Prostate gland (tissue), 2 donors: ENCODE measurements at regions not wholly inside any gene's neighbourhood (a gene's known extent, or its start where the extent isn't known, plus 50 kb on each side); places are given as distances from the start of the nearest gene placed in this dataset.

Experiments
- DNase-seq: peaks from one replicate; pipeline ENCODE4 v3.0.0-alpha.2; 2019; ENCODE audit warnings: low spot score
- H3K27ac ChIP-seq, 2 donors: fragments of 200-600 bp; sonication (generic); 2 replicates each; pipeline ENCODE4 v1.5.1; 2017 to 2019
- H3K27me3 ChIP-seq: fragments of 200-600 bp; sonication (generic); replicated peaks from 2 replicates; pipeline ENCODE4 v1.5.1; 2019; ENCODE audit not compliant: insufficient read depth
- H3K36me3 ChIP-seq, 2 donors: fragments of 200-600 bp; sonication (generic); 1 replicate in 1 of 2; 2 replicates in 1 of 2; pipeline versions ENCODE4 v1.5.1 to v1.8.1; 2017 to 2019
- H3K4me1 ChIP-seq: fragments of 200-600 bp; sonication (generic); replicated peaks from 2 replicates; pipeline ENCODE4 v1.5.1; 2019
- H3K4me3 ChIP-seq, 2 donors: fragments of 200-600 bp; sonication (generic); 2 replicates each; pipeline ENCODE4 v1.5.1; 2017 to 2019
- H3K9me3 ChIP-seq: fragments of 200-600 bp; sonication (generic); 2 replicates; pipeline ENCODE4 v1.5.1; 2017
- CTCF ChIP-seq, 4 experiments: fragments of 200-600 bp in 2 of 4; fragments of 450-650 bp in 2 of 4; sonication (generic) in 2 of 4; IDR thresholded peaks; 1 replicate in 3 of 4; 2 replicates in 1 of 4; pipeline ENCODE4 v1.5.1; 2016 to 2019; ENCODE audit warnings: antibody characterized with exemption in 4 of 4, mild to moderate bottlenecking in 2 of 4, moderate library complexity in 2 of 4
- POLR2A ChIP-seq: fragments of 450-650 bp; IDR thresholded peaks from one replicate; pipeline ENCODE4 v1.6.1; 2016; ENCODE audit warnings: antibody characterized with exemption, mild to moderate bottlenecking
- POLR2AphosphoS5 ChIP-seq: sonication (generic); formaldehyde crosslinking; IDR thresholded peaks from one replicate; pipeline ENCODE4 v1.6.1; 2017; ENCODE audit warnings: antibody characterized with exemption
- WGBS: methylation state at CpG from one replicate; pipeline ENCODE4 v1.1.5; 2018; 5-methylcytosine and 5-hydroxymethylcytosine counted together
- intact Hi-C: fragments of 100-400 bp; cut with DNase I; formaldehyde crosslinking; loops from one replicate; pipeline ENCODE4 v1.14.2; 2022

GRCh38 chr20:21839982-21840381 is 134.5 kb downstream of the PAX1 start:
- no peaks in the 10 kb centered on the region for H3K9me3 ChIP-seq
- no peak overlapping the region for H3K27ac ChIP-seq
- no peak for TF ChIP-seq POLR2A
- no peak for TF ChIP-seq CTCF (IDR thresholded peaks at IDR 0.05)
- TF ChIP-seq POLR2AphosphoS5, result no peak
- intact Hi-C loops, result no loop called here
- no peaks in the 10 kb centered on the region for H3K4me1 ChIP-seq
- WGBS, result 74% methylated on average over 12 of the region's 12 CpGs
- no peaks in the 10 kb centered on the region for H3K36me3 ChIP-seq
- H3K27me3 ChIP-seq, result peaks cover 5% of the 10 kb centered on the region
- no peak overlapping the region for H3K4me3 ChIP-seq
- DNase-seq, result no peak

GRCh38 chr20:21836346-21836745 is 130.9 kb downstream of the PAX1 start:
- peaks cover 5% of the 10 kb centered on the region for H3K27me3 ChIP-seq
- no peak for TF ChIP-seq POLR2A
- H3K4me1 ChIP-seq, result no peaks in the 10 kb centered on the region
- DNase-seq, result no peak
- 33% methylated on average over 1 of the region's 1 CpG for WGBS
- H3K36me3 ChIP-seq, result no peaks in the 10 kb centered on the region
- H3K27ac ChIP-seq, result no peak overlapping the region
- intact Hi-C loops, result no loop called here
- no peaks in the 10 kb centered on the region for H3K9me3 ChIP-seq
- no peak overlapping the region for H3K4me3 ChIP-seq

- DNase-seq, result no peak
- WGBS, result 84% methylated on average over 1 of the region's 1 CpG
- peaks cover 4% of the 10 kb centered on the region for H3K27me3 ChIP-seq
- TF ChIP-seq CTCF (IDR thresholded peaks at IDR 0.05) (no peak), POLR2A (no peak), POLR2AphosphoS5 (no peak)
- no peak overlapping the region for H3K27ac ChIP-seq
- no peaks in the 10 kb centered on the region for H3K36me3 ChIP-seq
- H3K4me1 ChIP-seq, result no peaks in the 10 kb centered on the region
- H3K9me3 ChIP-seq, result no peaks in the 10 kb centered on the region
- H3K4me3 ChIP-seq, result no peak overlapping the region
- intact Hi-C loops, result no loop called here
Measured at GRCh38 chr20:21835042-21835441, 129.6 kb downstream of the PAX1 start.

- H3K36me3 ChIP-seq, result no peaks in the 10 kb centered on the region
- TF ChIP-seq POLR2A, result no peak
- TF ChIP-seq POLR2AphosphoS5, result no peak
- TF ChIP-seq CTCF (IDR thresholded peaks at IDR 0.05), result no peak
- H3K4me1 ChIP-seq, result no peaks in the 10 kb centered on the region
- H3K27me3 ChIP-seq, result no peaks in the 10 kb centered on the region
- H3K9me3 ChIP-seq, result no peaks in the 10 kb centered on the region
- no peak overlapping the region for H3K4me3 ChIP-seq
- intact Hi-C loops, result no loop called here
- WGBS, result 74% methylated on average over 8 of the region's 8 CpGs
- H3K27ac ChIP-seq, result no peak overlapping the region
- DNase-seq, result no peak
Measured at GRCh38 chr20:21832442-21833385, 127.2 kb downstream of the PAX1 start.

- Histone ChIP-seq H3K4me1 (no peaks in the 10 kb centered on the region), H3K27ac (no peak overlapping the region), H3K36me3 (no peaks in the 10 kb centered on the region), H3K4me3 (no peak overlapping the region), H3K9me3 (no peaks in the 10 kb centered on the region), H3K27me3 (no peaks in the 10 kb centered on the region)
- no peak for TF ChIP-seq POLR2AphosphoS5
- no peak for TF ChIP-seq POLR2A
- no peak for TF ChIP-seq CTCF (IDR thresholded peaks at IDR 0.05)
- intact Hi-C loops, result no loop called here
- 13% methylated on average over 9 of the region's 9 CpGs for WGBS
- no peak for DNase-seq
Measured at GRCh38 chr20:21826976-21827375, 121.5 kb downstream of the PAX1 start.
